SK-N-SH treated with all-trans-retinoic acid at 6 μM for 48 hours (cell line): ENCODE measurements at regions not wholly inside any gene's neighbourhood (a gene's known extent, or its start where the extent isn't known, plus 50 kb on each side); places are given as distances from the start of the nearest gene placed in this dataset.

Experiments used
- ATAC-seq: fragments of 200-7000 bp; cut with Tn5 transposase; 3 replicates; pipeline ENCODE4 v1.9.1; 2020; ENCODE audit warnings: mild to moderate bottlenecking, moderate library complexity
- ARNTL ChIP-seq: fragments of 450-650 bp; formaldehyde crosslinking; IDR thresholded peaks from 2 replicates; pipeline ENCODE4 v1.5.0; 2020; ENCODE audit warnings: low read depth, mild to moderate bottlenecking, moderate library complexity, borderline replicate concordance
- BACH2 ChIP-seq: fragments of 250-450 bp; sonication (Bioruptor Pico); IDR thresholded peaks from 2 replicates; pipeline ENCODE4 v1.9.0; 2021; ENCODE audit warnings: mild to moderate bottlenecking, borderline replicate concordance
- CSDC2 ChIP-seq: fragments of 250-450 bp; sonication (Bioruptor Pico); IDR thresholded peaks from 2 replicates; pipeline ENCODE4 v1.5.0; 2020; ENCODE audit warnings: mild to moderate bottlenecking, moderate library complexity
- ESRRG ChIP-seq: fragments of 250-450 bp; sonication (Bioruptor Pico); IDR thresholded peaks from 2 replicates; pipeline ENCODE4 v1.6.1; 2021; ENCODE audit warnings: mild to moderate bottlenecking
- ISL1 ChIP-seq: fragments of 250-450 bp; sonication (Bioruptor Pico); IDR thresholded peaks from 2 replicates; pipeline ENCODE4 v2.1.2; 2022; ENCODE audit warnings: mild to moderate bottlenecking, moderate library complexity
- OSR1 ChIP-seq: fragments of 250-450 bp; sonication (Bioruptor Pico); IDR thresholded peaks from 2 replicates; pipeline ENCODE4 v1.8.0; 2022; ENCODE audit warnings: moderate library complexity, mild to moderate bottlenecking, inconsistent platforms
- POU6F1 ChIP-seq: fragments of 250-450 bp; sonication (Bioruptor Pico); IDR thresholded peaks from 2 replicates; pipeline ENCODE4 v1.8.0; 2021; ENCODE audit warnings: low read depth, mild to moderate bottlenecking, moderate library complexity, borderline replicate concordance
- PPARA ChIP-seq: fragments of 250-450 bp; sonication (Bioruptor Pico); IDR thresholded peaks from 2 replicates; pipeline ENCODE4 v1.5.0; 2020; ENCODE audit warnings: mild to moderate bottlenecking, borderline replicate concordance
- SNAI2 ChIP-seq: fragments of 250-450 bp; sonication (Bioruptor Pico); IDR thresholded peaks from 2 replicates; pipeline ENCODE4 v1.5.0; 2020; ENCODE audit warnings: mild to moderate bottlenecking, moderate library complexity
- TCF4 ChIP-seq: fragments of 250-450 bp; sonication (Bioruptor Pico); IDR thresholded peaks from 2 replicates; pipeline ENCODE4 v1.8.0; 2021; ENCODE audit warnings: mild to moderate bottlenecking, moderate library complexity, borderline replicate concordance
- TOX ChIP-seq: fragments of 250-450 bp; sonication (Bioruptor Pico); IDR thresholded peaks from 2 replicates; pipeline ENCODE4 v1.8.0; 2021; ENCODE audit warnings: mild to moderate bottlenecking, moderate library complexity, borderline replicate concordance
- ZC3H10 ChIP-seq: fragments of 250-450 bp; sonication (Bioruptor Pico); IDR thresholded peaks from 2 replicates; pipeline ENCODE4 v1.5.1; 2021; ENCODE audit warnings: mild to moderate bottlenecking, moderate library complexity
- ZFP30 ChIP-seq: fragments of 450-650 bp; formaldehyde crosslinking; IDR thresholded peaks from 2 replicates; pipeline ENCODE4 v1.5.0; 2022; ENCODE audit warnings: mild to moderate bottlenecking, moderate library complexity
- ZNF8 ChIP-seq: fragments of 450-650 bp; formaldehyde crosslinking; IDR thresholded peaks from 2 replicates; pipeline ENCODE4 v1.5.0; 2020; ENCODE audit warnings: mild to moderate bottlenecking, moderate library complexity
- TF ChIP-seq, protein P1 (sequence below): fragments of 250-450 bp; sonication (Bioruptor Pico); IDR thresholded peaks from 2 replicates; pipeline ENCODE4 v1.5.1; 2021; ENCODE audit warnings: mild to moderate bottlenecking, moderate library complexity
- TF ChIP-seq, protein P2 (sequence below): fragments of 250-450 bp; sonication (Bioruptor Pico); IDR thresholded peaks from 2 replicates; pipeline ENCODE4 v1.5.1; 2020; ENCODE audit warnings: low read depth, mild to moderate bottlenecking, moderate library complexity
- TF ChIP-seq, protein P3 (sequence below): fragments of 250-450 bp; sonication (Bioruptor Pico); IDR thresholded peaks from 2 replicates; pipeline ENCODE4 v1.5.0; 2020; ENCODE audit warnings: mild to moderate bottlenecking, moderate library complexity

GRCh38 chr14:51513281-51513680 lies 138.4 kb upstream of the FRMD6 start:
- no peak for ATAC-seq
- no peak for TF ChIP-seq ARNTL
- TF ChIP-seq OSR1 = no peak
- no peak for TF ChIP-seq CSDC2 (CRISPR knock-in tag)
- no peak for TF ChIP-seq ESRRG
- no peak for TF ChIP-seq SNAI2 (CRISPR knock-in tag)
- no peak for TF ChIP-seq POU6F1 (CRISPR knock-in tag)
- no peak for TF ChIP-seq PPARA (CRISPR knock-in tag)
- no peak for TF ChIP-seq TCF4 (CRISPR knock-in tag)
- TF ChIP-seq, protein P1, sequence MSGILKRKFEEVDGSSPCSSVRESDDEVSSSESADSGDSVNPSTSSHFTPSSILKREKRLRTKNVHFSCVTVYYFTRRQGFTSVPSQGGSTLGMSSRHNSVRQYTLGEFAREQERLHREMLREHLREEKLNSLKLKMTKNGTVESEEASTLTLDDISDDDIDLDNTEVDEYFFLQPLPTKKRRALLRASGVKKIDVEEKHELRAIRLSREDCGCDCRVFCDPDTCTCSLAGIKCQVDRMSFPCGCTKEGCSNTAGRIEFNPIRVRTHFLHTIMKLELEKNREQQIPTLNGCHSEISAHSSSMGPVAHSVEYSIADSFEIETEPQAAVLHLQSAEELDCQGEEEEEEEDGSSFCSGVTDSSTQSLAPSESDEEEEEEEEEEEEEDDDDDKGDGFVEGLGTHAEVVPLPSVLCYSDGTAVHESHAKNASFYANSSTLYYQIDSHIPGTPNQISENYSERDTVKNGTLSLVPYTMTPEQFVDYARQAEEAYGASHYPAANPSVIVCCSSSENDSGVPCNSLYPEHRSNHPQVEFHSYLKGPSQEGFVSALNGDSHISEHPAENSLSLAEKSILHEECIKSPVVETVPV = no peak
- TF ChIP-seq ZFP30 (CRISPR knock-in tag) = no peak

GRCh38 chr14:51513933-51514332 lies 137.8 kb upstream of the FRMD6 start:
- no peak for ATAC-seq
- TF ChIP-seq, protein P1 = no peak
- no peak for TF ChIP-seq TOX (CRISPR knock-in tag)
- TF ChIP-seq, protein P2, sequence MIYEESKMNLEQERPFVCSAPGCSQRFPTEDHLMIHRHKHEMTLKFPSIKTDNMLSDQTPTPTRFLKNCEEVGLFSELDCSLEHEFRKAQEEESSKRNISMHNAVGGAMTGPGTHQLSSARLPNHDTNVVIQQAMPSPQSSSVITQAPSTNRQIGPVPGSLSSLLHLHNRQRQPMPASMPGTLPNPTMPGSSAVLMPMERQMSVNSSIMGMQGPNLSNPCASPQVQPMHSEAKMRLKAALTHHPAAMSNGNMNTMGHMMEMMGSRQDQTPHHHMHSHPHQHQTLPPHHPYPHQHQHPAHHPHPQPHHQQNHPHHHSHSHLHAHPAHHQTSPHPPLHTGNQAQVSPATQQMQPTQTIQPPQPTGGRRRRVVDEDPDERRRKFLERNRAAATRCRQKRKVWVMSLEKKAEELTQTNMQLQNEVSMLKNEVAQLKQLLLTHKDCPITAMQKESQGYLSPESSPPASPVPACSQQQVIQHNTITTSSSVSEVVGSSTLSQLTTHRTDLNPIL = no peak
- TF ChIP-seq ZC3H10 = no peak

GRCh38 chr14:51515611-51516010 lies 136.1 kb upstream of the FRMD6 start:
- no peak for TF ChIP-seq TCF4 (CRISPR knock-in tag)
- TF ChIP-seq, protein P2 = no peak
- no peak for ATAC-seq

- no peak for ATAC-seq
- TF ChIP-seq, protein P3, sequence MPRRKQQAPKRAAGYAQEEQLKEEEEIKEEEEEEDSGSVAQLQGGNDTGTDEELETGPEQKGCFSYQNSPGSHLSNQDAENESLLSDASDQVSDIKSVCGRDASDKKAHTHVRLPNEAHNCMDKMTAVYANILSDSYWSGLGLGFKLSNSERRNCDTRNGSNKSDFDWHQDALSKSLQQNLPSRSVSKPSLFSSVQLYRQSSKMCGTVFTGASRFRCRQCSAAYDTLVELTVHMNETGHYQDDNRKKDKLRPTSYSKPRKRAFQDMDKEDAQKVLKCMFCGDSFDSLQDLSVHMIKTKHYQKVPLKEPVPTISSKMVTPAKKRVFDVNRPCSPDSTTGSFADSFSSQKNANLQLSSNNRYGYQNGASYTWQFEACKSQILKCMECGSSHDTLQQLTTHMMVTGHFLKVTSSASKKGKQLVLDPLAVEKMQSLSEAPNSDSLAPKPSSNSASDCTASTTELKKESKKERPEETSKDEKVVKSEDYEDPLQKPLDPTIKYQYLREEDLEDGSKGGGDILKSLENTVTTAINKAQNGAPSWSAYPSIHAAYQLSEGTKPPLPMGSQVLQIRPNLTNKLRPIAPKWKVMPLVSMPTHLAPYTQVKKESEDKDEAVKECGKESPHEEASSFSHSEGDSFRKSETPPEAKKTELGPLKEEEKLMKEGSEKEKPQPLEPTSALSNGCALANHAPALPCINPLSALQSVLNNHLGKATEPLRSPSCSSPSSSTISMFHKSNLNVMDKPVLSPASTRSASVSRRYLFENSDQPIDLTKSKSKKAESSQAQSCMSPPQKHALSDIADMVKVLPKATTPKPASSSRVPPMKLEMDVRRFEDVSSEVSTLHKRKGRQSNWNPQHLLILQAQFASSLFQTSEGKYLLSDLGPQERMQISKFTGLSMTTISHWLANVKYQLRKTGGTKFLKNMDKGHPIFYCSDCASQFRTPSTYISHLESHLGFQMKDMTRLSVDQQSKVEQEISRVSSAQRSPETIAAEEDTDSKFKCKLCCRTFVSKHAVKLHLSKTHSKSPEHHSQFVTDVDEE (CRISPR knock-in tag) = no peak
- no peak for TF ChIP-seq TOX (CRISPR knock-in tag)
- no peak for TF ChIP-seq BACH2 (CRISPR knock-in tag)
- no peak for TF ChIP-seq CSDC2 (CRISPR knock-in tag)
- no peak for TF ChIP-seq ZFP30 (CRISPR knock-in tag)
- no peak for TF ChIP-seq ZNF8
- TF ChIP-seq ARNTL = no peak
- no peak for TF ChIP-seq POU6F1 (CRISPR knock-in tag)
- no peak for TF ChIP-seq TCF4 (CRISPR knock-in tag)
- no peak for TF ChIP-seq ESRRG
- no peak for TF ChIP-seq ISL1 (CRISPR knock-in tag)
- TF ChIP-seq, protein P2 = no peak
These were observed 134.9 kb upstream of the FRMD6 start for GRCh38 chr14:51516706-51517395.
